Heart left ventricle (tissue), 13 donors: ENCODE measurements at regions not wholly inside any gene's neighbourhood (a gene's known extent, or its start where the extent isn't known, plus 50 kb on each side); places are given as distances from the start of the nearest gene placed in this dataset.

Experiments used
- POLR2A ChIP-seq, 2 donors: fragments of 450-650 bp; IDR thresholded peaks; one replicate each; pipeline ENCODE4 v1.6.1; 2017; ENCODE audit warnings: antibody characterized with exemption in 2 of 2, mild to moderate bottlenecking in 2 of 2, moderate library complexity in 2 of 2
- TF ChIP-seq, protein P1 (sequence below), 12 donors: fragments of 200-600 bp; sonication (generic) in 4 of 12; IDR thresholded peaks; one replicate each; pipeline versions ENCODE4 v1.5.0 to v1.8.0; 2018 to 2022; ENCODE audit warnings: antibody characterized with exemption in 12 of 12, mild to moderate bottlenecking in 5 of 12
- donor health status: ischemic (EF 13 %, LVEDD 7.1; RV severe dilation, severe dysfunction).
- donor health status: DM: no; HTN: yes; CAD: no.
- donor health status: DM: no; HTN: no; CAD: no.
- donor health status: ischemic (EF 25% LVEDD 6.9; RV normal size, moderate dysfunction).
- donor health status: ischemic (EF 25% LVEDD 5.7; RV mildly dilated, moderate dysfunction).
- donor health status: ischemic (EF 35%, LVEDD 5.7; RV mildly dilated, moderate dysfunction).
- donor health status: nonischemic (EF 11% LVEDD 7.7; RV severe dilation, severe dysfunction).
- donor health status: DM: yes; HTN: yes; CAD: no.
- donor health status: PGD.
- donor health status: ischemic (EF 29% LVEDD 5.4; RV normal size, mild dysfunction).
- donor health status: nonischemic (EF 23%, LVEDD 6.1; RV moderate dilation, normal function).

DNA sequence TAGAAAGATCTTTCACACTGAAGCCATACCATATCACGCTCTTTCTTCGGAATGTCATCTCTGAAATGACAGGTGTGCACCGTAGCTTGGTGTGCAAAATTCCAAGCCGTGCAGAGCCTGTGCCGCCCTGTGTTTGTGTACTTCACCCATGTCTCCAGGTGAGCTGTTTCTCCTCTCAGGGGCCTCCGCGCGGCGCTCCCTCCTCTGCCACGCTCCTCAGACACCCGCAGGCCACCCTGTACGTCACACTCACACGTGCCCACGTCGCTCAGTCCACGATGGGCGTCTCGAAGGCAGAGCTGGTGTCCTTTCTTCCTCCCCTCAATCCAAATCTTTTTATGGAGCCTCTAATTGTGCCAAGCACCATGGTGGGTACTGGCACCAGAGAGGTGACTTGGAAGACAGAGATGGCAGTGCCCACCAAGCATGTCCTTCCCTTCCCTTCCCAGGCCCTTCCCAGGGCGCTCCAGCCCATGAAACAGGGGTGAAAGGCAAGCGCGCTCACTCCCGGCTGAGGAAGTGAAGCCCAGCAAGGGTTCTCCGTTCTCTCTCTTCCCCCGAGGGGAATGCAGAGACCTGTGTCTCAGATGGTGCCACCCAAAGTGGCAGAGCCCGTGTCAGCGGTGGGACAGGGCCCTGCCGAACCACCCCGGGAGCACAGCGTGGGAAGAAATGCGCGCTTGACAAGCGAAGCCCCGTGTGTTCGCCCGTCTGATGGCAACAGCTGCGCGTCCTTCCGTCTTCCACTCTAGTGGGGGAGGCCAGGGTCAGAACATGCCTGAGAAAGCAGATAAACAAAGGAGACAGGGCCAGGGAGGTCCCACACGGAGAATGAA, 292.5 kb upstream of the SHH start:
- TF ChIP-seq POLR2A (IDR thresholded peaks at IDR 0.05) = no peak
- TF ChIP-seq, protein P1, sequence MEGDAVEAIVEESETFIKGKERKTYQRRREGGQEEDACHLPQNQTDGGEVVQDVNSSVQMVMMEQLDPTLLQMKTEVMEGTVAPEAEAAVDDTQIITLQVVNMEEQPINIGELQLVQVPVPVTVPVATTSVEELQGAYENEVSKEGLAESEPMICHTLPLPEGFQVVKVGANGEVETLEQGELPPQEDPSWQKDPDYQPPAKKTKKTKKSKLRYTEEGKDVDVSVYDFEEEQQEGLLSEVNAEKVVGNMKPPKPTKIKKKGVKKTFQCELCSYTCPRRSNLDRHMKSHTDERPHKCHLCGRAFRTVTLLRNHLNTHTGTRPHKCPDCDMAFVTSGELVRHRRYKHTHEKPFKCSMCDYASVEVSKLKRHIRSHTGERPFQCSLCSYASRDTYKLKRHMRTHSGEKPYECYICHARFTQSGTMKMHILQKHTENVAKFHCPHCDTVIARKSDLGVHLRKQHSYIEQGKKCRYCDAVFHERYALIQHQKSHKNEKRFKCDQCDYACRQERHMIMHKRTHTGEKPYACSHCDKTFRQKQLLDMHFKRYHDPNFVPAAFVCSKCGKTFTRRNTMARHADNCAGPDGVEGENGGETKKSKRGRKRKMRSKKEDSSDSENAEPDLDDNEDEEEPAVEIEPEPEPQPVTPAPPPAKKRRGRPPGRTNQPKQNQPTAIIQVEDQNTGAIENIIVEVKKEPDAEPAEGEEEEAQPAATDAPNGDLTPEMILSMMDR (IDR thresholded peaks at IDR 0.05) = no peak
